Neural progenitor cell (in vitro differentiated cells): ENCODE measurements at regions not wholly inside any gene's neighbourhood (a gene's known extent, or its start where the extent isn't known, plus 50 kb on each side); places are given as distances from the start of the nearest gene placed in this dataset.

ENCODE experiments used
- DNase-seq: peaks from one replicate; pipeline ENCODE4 v3.0.0-alpha.2; 2016; ENCODE audit warnings: low spot score
- H2AFZ ChIP-seq: fragments of 200-600 bp; sonication (generic); replicated peaks from 2 replicates; pipeline ENCODE4 v1.6.1; 2016; ENCODE audit warnings: antibody characterized with exemption
- H3F3A ChIP-seq: fragments of 200-600 bp; sonication (generic); 2 replicates; pipeline ENCODE4 v1.6.1; 2016; ENCODE audit warnings: antibody characterized with exemption, low read depth
- H3K27ac ChIP-seq: fragments of 200-600 bp; sonication (generic); 2 replicates; pipeline ENCODE4 v1.5.1; 2016; ENCODE audit warnings: mild to moderate bottlenecking
- H3K27me3 ChIP-seq: fragments of 200-600 bp; sonication (generic); 2 replicates; pipeline ENCODE4 v1.6.1; 2016; ENCODE audit warnings: mild to moderate bottlenecking, moderate library complexity
- H3K36me3 ChIP-seq: fragments of 200-600 bp; sonication (generic); 2 replicates; pipeline ENCODE4 v1.5.1; 2016
- H3K4me1 ChIP-seq: fragments of 200-600 bp; sonication (generic); 2 replicates; pipeline ENCODE4 v1.6.1; 2016; ENCODE audit warnings: mixed run types
- H3K4me2 ChIP-seq: fragments of 200-600 bp; sonication (generic); 2 replicates; pipeline ENCODE4 v1.6.1; 2016
- H3K4me3 ChIP-seq: fragments of 200-600 bp; sonication (generic); 2 replicates; pipeline ENCODE4 v1.5.1; 2016
- H3K79me2 ChIP-seq: fragments of 200-600 bp; sonication (generic); 2 replicates; pipeline ENCODE4 v1.6.1; 2016; ENCODE audit warnings: low read depth
- H3K9ac ChIP-seq: fragments of 200-600 bp; sonication (generic); 2 replicates; pipeline ENCODE4 v1.6.1; 2016
- H3K9me3 ChIP-seq: fragments of 200-600 bp; sonication (generic); 2 replicates; pipeline ENCODE4 v1.5.1; 2016; ENCODE audit warnings: low read depth
- H4K20me1 ChIP-seq: fragments of 200-600 bp; sonication (generic); 2 replicates; pipeline ENCODE4 v1.6.1; 2016; ENCODE audit warnings: low read depth
- H3K27ac Mint-ChIP-seq: 3 replicates; pipeline ENCODE4 v1.8.0; 2021; ENCODE audit warnings: mixed read lengths
- H3K27me3 Mint-ChIP-seq: 2 replicates; pipeline ENCODE4 v1.8.0; 2022; ENCODE audit warnings: low read depth, mild to moderate bottlenecking, inconsistent platforms, moderate library complexity, mixed read lengths; ENCODE audit not compliant: insufficient read depth
- H3K36me3 Mint-ChIP-seq: 3 replicates; pipeline ENCODE4 v1.8.0; 2021; ENCODE audit warnings: mixed read lengths
- H3K4me1 Mint-ChIP-seq: 3 replicates; pipeline ENCODE4 v1.8.0; 2021; ENCODE audit warnings: mixed read lengths
- H3K4me3 Mint-ChIP-seq: 3 replicates; pipeline ENCODE4 v1.8.0; 2021; ENCODE audit warnings: mild to moderate bottlenecking, moderate library complexity, mixed read lengths
- H3K9me3 Mint-ChIP-seq: 3 replicates; pipeline ENCODE4 v1.8.0; 2020; ENCODE audit warnings: mixed read lengths
- CTCF ChIP-seq: fragments of 200-600 bp; sonication (generic); IDR thresholded peaks from 2 replicates; pipeline ENCODE4 v1.5.1; 2017; ENCODE audit warnings: antibody characterized with exemption, mild to moderate bottlenecking
- EZH2 ChIP-seq: fragments of 200-600 bp; sonication (generic); IDR thresholded peaks from 2 replicates; pipeline ENCODE4 v1.6.1; 2017; ENCODE audit warnings: antibody characterized with exemption, mild to moderate bottlenecking, moderate library complexity
- EZH2phosphoT487 ChIP-seq: fragments of 200-600 bp; sonication (generic); IDR thresholded peaks from 2 replicates; pipeline ENCODE4 v1.6.1; 2017; ENCODE audit warnings: antibody characterized with exemption

GRCh38 chr5:107017616-107018015, 653.1 kb downstream of the EFNA5 start:
- no peaks in the 10 kb centered on the region for H3K9me3 ChIP-seq
- H3K4me1 Mint-ChIP-seq = no peaks in the 10 kb centered on the region
- no peak overlapping the region for H3K4me2 ChIP-seq

GRCh38 chr5:107012371-107012770, 658.4 kb downstream of the EFNA5 start:
- no peaks in the 10 kb centered on the region for H3F3A ChIP-seq
- TF ChIP-seq EZH2phosphoT487 = no peak
- no peaks in the 10 kb centered on the region for H3K9me3 ChIP-seq
- no peaks in the 10 kb centered on the region for H3K9me3 Mint-ChIP-seq
- no peaks in the 10 kb centered on the region for H3K36me3 ChIP-seq
- no peak overlapping the region for H3K27ac Mint-ChIP-seq
- no peak overlapping the region for H3K4me3 Mint-ChIP-seq
- H3K79me2 ChIP-seq = no peaks in the 10 kb centered on the region
- H3K27me3 Mint-ChIP-seq = peaks cover 2% of the 10 kb centered on the region
- H2AFZ ChIP-seq = no peak overlapping the region
- H3K9ac ChIP-seq = no peak overlapping the region
- H3K27ac ChIP-seq = no peak overlapping the region
- H4K20me1 ChIP-seq = no peaks in the 10 kb centered on the region
- no peak overlapping the region for H3K4me2 ChIP-seq
- no peaks in the 10 kb centered on the region for H3K4me1 Mint-ChIP-seq
- H3K27me3 ChIP-seq = no peaks in the 10 kb centered on the region
- H3K36me3 Mint-ChIP-seq = no peaks in the 10 kb centered on the region
- DNase-seq = no peak
- no peaks in the 10 kb centered on the region for H3K4me1 ChIP-seq
- no peak overlapping the region for H3K4me3 ChIP-seq

More at GRCh38 chr5:107017616-107018015, 653.1 kb downstream of the EFNA5 start:
- H2AFZ ChIP-seq = no peak overlapping the region
- H3K79me2 ChIP-seq = no peaks in the 10 kb centered on the region
- H3K4me3 ChIP-seq = no peak overlapping the region
- H3K36me3 Mint-ChIP-seq = no peaks in the 10 kb centered on the region
- H3K27ac Mint-ChIP-seq = no peak overlapping the region
- no peaks in the 10 kb centered on the region for H3K4me1 ChIP-seq
- no peaks in the 10 kb centered on the region for H3F3A ChIP-seq
- DNase-seq = no peak
- no peak overlapping the region for H3K27ac ChIP-seq
- H3K27me3 ChIP-seq = no peaks in the 10 kb centered on the region
- peaks cover 2% of the 10 kb centered on the region for H3K27me3 Mint-ChIP-seq
- no peaks in the 10 kb centered on the region for H3K9me3 Mint-ChIP-seq
- H3K9ac ChIP-seq = no peak overlapping the region
- H3K4me3 Mint-ChIP-seq = no peak overlapping the region
- H4K20me1 ChIP-seq = no peaks in the 10 kb centered on the region
- TF ChIP-seq CTCF = no peak
- no peak for TF ChIP-seq EZH2phosphoT487
- H3K36me3 ChIP-seq = no peaks in the 10 kb centered on the region

- Histone ChIP-seq H3K9ac (no peak overlapping the region), H3K79me2 (no peaks in the 10 kb centered on the region), H3K27ac (no peak overlapping the region), H4K20me1 (no peaks in the 10 kb centered on the region), H3K27me3 (no peaks in the 10 kb centered on the region), H3K9me3 (no peaks in the 10 kb centered on the region), H3K36me3 (no peaks in the 10 kb centered on the region), H3K4me2 (no peak overlapping the region), H3K4me1 (no peaks in the 10 kb centered on the region), H3K4me3 (no peak overlapping the region), H3F3A (no peaks in the 10 kb centered on the region), H2AFZ (no peak overlapping the region)
- no peak overlapping the region for H3K27ac Mint-ChIP-seq
- TF ChIP-seq CTCF (no peak), EZH2 (no peak), EZH2phosphoT487 (no peak)
- H3K4me1 Mint-ChIP-seq = no peaks in the 10 kb centered on the region
- peak; percentile 15 for DNase-seq
- no peaks in the 10 kb centered on the region for H3K9me3 Mint-ChIP-seq
- no peaks in the 10 kb centered on the region for H3K36me3 Mint-ChIP-seq
- H3K27me3 Mint-ChIP-seq = peaks cover 2% of the 10 kb centered on the region
- no peak overlapping the region for H3K4me3 Mint-ChIP-seq
Observed at GRCh38 chr5:107011605-107012004, 659.1 kb downstream of the EFNA5 start.

- Histone ChIP-seq H3K4me3 (no peak overlapping the region), H3K4me2 (no peak overlapping the region), H3F3A (no peaks in the 10 kb centered on the region), H2AFZ (peak overlapping the region; percentile 54), H4K20me1 (no peaks in the 10 kb centered on the region), H3K9me3 (no peaks in the 10 kb centered on the region), H3K79me2 (no peaks in the 10 kb centered on the region), H3K4me1 (no peaks in the 10 kb centered on the region), H3K27me3 (no peaks in the 10 kb centered on the region), H3K27ac (no peak overlapping the region), H3K9ac (no peak overlapping the region), H3K36me3 (no peaks in the 10 kb centered on the region)
- Mint-ChIP-seq H3K27me3 (no peaks in the 10 kb centered on the region), H3K4me3 (no peak overlapping the region), H3K4me1 (no peaks in the 10 kb centered on the region), H3K36me3 (no peaks in the 10 kb centered on the region), H3K9me3 (no peaks in the 10 kb centered on the region), H3K27ac (no peak overlapping the region)
- TF ChIP-seq EZH2 (no peak), CTCF (no peak), EZH2phosphoT487 (no peak)
- no peak for DNase-seq
Observed at GRCh38 chr5:107010060-107010459, 660.7 kb downstream of the EFNA5 start.
